Ovary (tissue), 7 donors: ENCODE measurements at regions not wholly inside any gene's neighbourhood (a gene's known extent, or its start where the extent isn't known, plus 50 kb on each side); places are given as distances from the start of the nearest gene placed in this dataset. TPM values are rescaled to one million over a fixed set of nuclear protein-coding genes. Genes with fewer than 3 reads are reported as not detected.

Source experiments
- DNase-seq, 5 donors: peaks; one replicate each; pipeline ENCODE4 v3.0.0-alpha.2; 2019 to 2020
- H3K27ac ChIP-seq, 2 donors: fragments of 200-600 bp; one replicate each; pipeline versions ENCODE4 v1.5.1 to v1.8.0; 2019 to 2022
- H3K27me3 ChIP-seq: fragments of 200-600 bp; one replicate; pipeline ENCODE4 v1.8.0; 2022
- H3K36me3 ChIP-seq: fragments of 200-600 bp; sonication (generic); one replicate; pipeline ENCODE4 v1.5.1; 2019
- H3K4me1 ChIP-seq: one replicate; pipeline ENCODE4 v1.8.1; 2013; ENCODE audit warnings: mild to moderate bottlenecking, moderate library complexity; ENCODE audit not compliant: insufficient read depth
- H3K4me3 ChIP-seq: fragments of 200-600 bp; sonication (generic); one replicate; pipeline ENCODE4 v1.5.1; 2017
- H3K9me3 ChIP-seq, 2 donors: fragments of 200-600 bp in 1 of 2; sonication (generic) in 1 of 2; one replicate each; pipeline versions ENCODE4 v1.5.1 to v1.8.1; 2013 to 2019; ENCODE audit warnings: mild to moderate bottlenecking in 1 of 2, moderate library complexity in 1 of 2
- EP300 ChIP-seq: sonication (generic); formaldehyde crosslinking; IDR thresholded peaks from one replicate; pipeline ENCODE4 v1.6.1; 2017; ENCODE audit warnings: antibody characterized with exemption
- POLR2A ChIP-seq: fragments of 450-650 bp; IDR thresholded peaks from one replicate; pipeline ENCODE4 v1.6.1; 2017; ENCODE audit warnings: antibody characterized with exemption, mild to moderate bottlenecking, moderate library complexity
- WGBS, 3 donors: extraction: QIAGEN DNeasy Blood & Tissue Kit in 1 of 3; methylation state at CpG; one replicate each; pipeline versions ENCODE4 v1.1.5 to v1.1.7; 2013 to 2017; 5-methylcytosine and 5-hydroxymethylcytosine counted together
- intact Hi-C, 4 donors: fragments of 100-400 bp; cut with DNase I; formaldehyde crosslinking; loops; one replicate each; pipeline versions ENCODE4 v1.11.0 to v1.15.1; 2022 to 2023
- small RNA-seq: library from RNA; depleted of rRNA; stranded (forward); fragments of <200 nt; gene quantifications from one replicate; pipeline ENCODE3, GENCODE V24; 2016
- TF ChIP-seq, protein P1 (sequence below), 3 donors: fragments of 450-650 bp in 2 of 3; fragments of 200-600 bp in 1 of 3; IDR thresholded peaks; one replicate each; pipeline versions ENCODE4 v1.5.1 to v1.8.0; 2016 to 2022; ENCODE audit warnings: antibody characterized with exemption in 3 of 3, mild to moderate bottlenecking in 1 of 3
- donor health status: DM: no; HTN: no; CAD: no; lungs with moderate emphysema.
- donor health status: DM: no; HTN: no; CAD: no.
- donor health status: Bipolar disorder and iron deficiency.
- donor health status: DM: no; HTN: no; CAD: no.
- donor health status: DM: yes; HTN: yes; CAD: no.

DNA sequence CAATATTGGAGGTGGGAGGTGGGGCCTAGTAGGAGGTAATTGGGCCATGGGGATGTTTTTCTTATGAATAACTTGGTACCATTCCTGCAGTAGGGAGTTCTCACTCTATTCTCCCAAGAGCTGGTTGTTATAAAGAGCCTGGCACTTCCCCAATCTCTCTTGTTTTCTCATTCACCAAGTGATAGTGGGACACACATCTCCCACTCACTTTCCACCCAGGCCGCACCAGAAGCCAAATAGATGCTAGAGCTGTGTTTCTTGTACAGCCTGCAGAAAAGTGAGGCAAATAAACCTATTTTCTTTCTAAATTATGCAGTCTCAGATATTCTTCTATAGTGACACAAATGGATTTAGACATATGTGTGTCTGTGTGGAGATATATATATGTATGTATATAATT lies 117.6 kb downstream of the ANKRD50 start:
- H3K4me1 ChIP-seq, result no peaks in the 10 kb centered on the region
- 25 to 34% (median 30%) methylated on average over 1 of the region's 1 CpG for WGBS, 3 donors
- H3K27ac ChIP-seq, result no peak overlapping the region
- intact Hi-C loops, result loop anchor here in 1 of 4 donors (5.0 kb wide), 1 partner anchor 247 kb away; no protein-coding TSS in a partner anchor
- DNase-seq, result no peak
- H3K4me3 ChIP-seq, result no peak overlapping the region
- TF ChIP-seq, protein P1, sequence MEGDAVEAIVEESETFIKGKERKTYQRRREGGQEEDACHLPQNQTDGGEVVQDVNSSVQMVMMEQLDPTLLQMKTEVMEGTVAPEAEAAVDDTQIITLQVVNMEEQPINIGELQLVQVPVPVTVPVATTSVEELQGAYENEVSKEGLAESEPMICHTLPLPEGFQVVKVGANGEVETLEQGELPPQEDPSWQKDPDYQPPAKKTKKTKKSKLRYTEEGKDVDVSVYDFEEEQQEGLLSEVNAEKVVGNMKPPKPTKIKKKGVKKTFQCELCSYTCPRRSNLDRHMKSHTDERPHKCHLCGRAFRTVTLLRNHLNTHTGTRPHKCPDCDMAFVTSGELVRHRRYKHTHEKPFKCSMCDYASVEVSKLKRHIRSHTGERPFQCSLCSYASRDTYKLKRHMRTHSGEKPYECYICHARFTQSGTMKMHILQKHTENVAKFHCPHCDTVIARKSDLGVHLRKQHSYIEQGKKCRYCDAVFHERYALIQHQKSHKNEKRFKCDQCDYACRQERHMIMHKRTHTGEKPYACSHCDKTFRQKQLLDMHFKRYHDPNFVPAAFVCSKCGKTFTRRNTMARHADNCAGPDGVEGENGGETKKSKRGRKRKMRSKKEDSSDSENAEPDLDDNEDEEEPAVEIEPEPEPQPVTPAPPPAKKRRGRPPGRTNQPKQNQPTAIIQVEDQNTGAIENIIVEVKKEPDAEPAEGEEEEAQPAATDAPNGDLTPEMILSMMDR (IDR thresholded peaks at IDR 0.05), result no peak
- no peak for TF ChIP-seq EP300
- no peak for TF ChIP-seq POLR2A
- no peaks in the 10 kb centered on the region for H3K36me3 ChIP-seq
- no peaks in the 10 kb centered on the region for H3K27me3 ChIP-seq
- no peaks in the 10 kb centered on the region for H3K9me3 ChIP-seq

DNA sequence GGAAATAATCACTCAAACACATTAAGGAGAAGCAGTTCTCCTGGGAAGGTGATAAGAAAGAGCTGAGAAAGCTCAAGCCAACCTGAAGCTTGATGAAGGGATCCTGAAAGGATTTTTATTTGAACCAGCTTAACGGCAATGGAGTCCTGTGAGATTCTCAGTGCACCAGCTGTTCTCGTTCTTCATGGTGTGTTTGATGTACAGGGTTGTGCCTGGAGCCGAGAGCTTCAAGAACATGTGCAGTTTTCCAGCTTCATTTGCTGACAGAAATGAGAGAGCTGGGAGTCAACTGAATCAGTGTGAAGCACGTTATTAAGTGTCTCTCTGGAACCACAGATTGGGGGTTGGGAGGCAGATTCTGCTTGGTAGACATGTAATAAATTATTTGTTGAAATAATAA lies 115.7 kb downstream of the ANKRD50 start:
- H3K9me3 ChIP-seq, result no peaks in the 10 kb centered on the region
- H3K36me3 ChIP-seq, result no peaks in the 10 kb centered on the region
- no peaks in the 10 kb centered on the region for H3K4me1 ChIP-seq
- no peak for DNase-seq
- H3K4me3 ChIP-seq, result no peak overlapping the region
- 48 to 73% (median 49%) methylated on average over 4 of the region's 4 CpGs for WGBS, 3 donors
- no peaks in the 10 kb centered on the region for H3K27me3 ChIP-seq
- intact Hi-C loops, result no loop called here
- TF ChIP-seq POLR2A, result no peak
- no peak for TF ChIP-seq EP300
- TF ChIP-seq, protein P1 (IDR thresholded peaks at IDR 0.05), result no peak
- no peak overlapping the region for H3K27ac ChIP-seq

DNA sequence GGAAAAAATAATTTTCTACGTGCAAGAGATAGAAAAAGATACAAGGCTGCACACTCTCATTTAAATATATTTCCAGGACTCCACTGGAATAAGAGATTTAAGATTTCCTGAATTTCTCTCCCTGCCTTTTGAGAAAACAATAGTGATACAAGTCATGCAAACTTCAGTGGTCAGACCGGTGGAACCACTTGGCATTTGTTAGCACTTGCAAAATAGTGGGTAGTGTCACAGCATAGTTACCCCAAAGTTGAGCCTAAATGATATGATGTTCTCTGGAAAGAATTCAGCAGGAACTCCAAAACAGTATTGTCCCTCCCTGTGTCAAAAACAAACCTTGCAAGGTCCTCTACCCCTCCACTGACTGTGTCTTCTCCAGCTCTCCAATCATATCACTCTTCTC lies 102.3 kb downstream of the ANKRD50 start:
- no peak overlapping the region for H3K27ac ChIP-seq
- WGBS, 3 donors, result 71 to 79% (median 75%) methylated on average over 2 of the region's 2 CpGs
- no peak for DNase-seq
- TF ChIP-seq POLR2A, result no peak
- no peak for TF ChIP-seq EP300
- TF ChIP-seq, protein P1 (IDR thresholded peaks at IDR 0.05), result no peak
- H3K9me3 ChIP-seq, result no peaks in the 10 kb centered on the region
- intact Hi-C loops, result no loop called here
- no peaks in the 10 kb centered on the region for H3K4me1 ChIP-seq
- H3K27me3 ChIP-seq, result no peaks in the 10 kb centered on the region
- H3K36me3 ChIP-seq, result no peaks in the 10 kb centered on the region
- no peak overlapping the region for H3K4me3 ChIP-seq

Small RNA genes in the stretch of these regions (small RNA-seq; reads per million reads assigned to genes)
- gene AC093767.1, result not detected
